Astrocyte (in vitro differentiated cells and primary cell): ENCODE measurements at regions not wholly inside any gene's neighbourhood (a gene's known extent, or its start where the extent isn't known, plus 50 kb on each side); places are given as distances from the start of the nearest gene placed in this dataset.

Experiments used
- DNase-seq: peaks from one replicate; pipeline ENCODE4 v3.0.0-alpha.2; 2010; ENCODE audit warnings: low read depth
- FAIRE-seq: peaks from 2 replicates; lab custom pipeline; 2011; peaks lifted over from hg19 to GRCh38; lab: Jason Lieb, UNC
- H2AFZ ChIP-seq: 2 replicates; pipeline ENCODE4 v1.6.0; 2012; ENCODE audit warnings: low read depth, low read length, inconsistent platforms
- H3K27ac ChIP-seq: 2 replicates; pipeline ENCODE4 v1.5.1; 2011; ENCODE audit warnings: low read depth, low read length, inconsistent platforms
- H3K27me3 ChIP-seq: 2 replicates; pipeline ENCODE4 v1.6.0; 2011; ENCODE audit warnings: low read length, inconsistent platforms; ENCODE audit not compliant: insufficient read depth
- H3K36me3 ChIP-seq: 2 replicates; pipeline ENCODE4 v1.5.1; 2011; ENCODE audit warnings: low read length, inconsistent platforms; ENCODE audit not compliant: insufficient read depth
- H3K4me1 ChIP-seq: 2 replicates; pipeline ENCODE4 v1.5.1; 2011; ENCODE audit warnings: low read length, inconsistent platforms; ENCODE audit not compliant: insufficient read depth
- H3K4me2 ChIP-seq: 2 replicates; pipeline ENCODE4 v1.6.0; 2012; ENCODE audit warnings: low read length, inconsistent platforms
- H3K4me3 ChIP-seq: 2 replicates; pipeline ENCODE4 v1.5.1; 2011; ENCODE audit warnings: low read depth, mild to moderate bottlenecking, low read length, inconsistent platforms; ENCODE audit not compliant: insufficient read depth
- H3K79me2 ChIP-seq: 2 replicates; pipeline ENCODE4 v1.6.0; 2012; ENCODE audit warnings: mild to moderate bottlenecking, low read length, inconsistent platforms; ENCODE audit not compliant: insufficient read depth
- H3K9ac ChIP-seq: 2 replicates; pipeline ENCODE4 v1.6.0; 2012; ENCODE audit warnings: mild to moderate bottlenecking, low read length, inconsistent platforms
- H3K9me3 ChIP-seq: 2 replicates; pipeline ENCODE4 v1.5.1; 2012; ENCODE audit warnings: low read depth, mild to moderate bottlenecking, low read length, inconsistent platforms; ENCODE audit not compliant: insufficient read depth
- H4K20me1 ChIP-seq: 2 replicates; pipeline ENCODE4 v1.6.0; 2012; ENCODE audit warnings: low read length, inconsistent platforms; ENCODE audit not compliant: insufficient read depth
- H3K27ac Mint-ChIP-seq: one replicate; pipeline ENCODE4 v1.8.0; 2021; ENCODE audit warnings: mild to moderate bottlenecking, mixed read lengths; ENCODE audit not compliant: unreplicated experiment
- H3K27me3 Mint-ChIP-seq: one replicate; pipeline ENCODE4 v1.8.0; 2021; ENCODE audit warnings: low read depth, mixed read lengths; ENCODE audit not compliant: unreplicated experiment
- H3K36me3 Mint-ChIP-seq: one replicate; pipeline ENCODE4 v1.8.0; 2021; ENCODE audit warnings: low read depth, mixed read lengths; ENCODE audit not compliant: unreplicated experiment
- H3K4me1 Mint-ChIP-seq: one replicate; pipeline ENCODE4 v1.8.0; 2021; ENCODE audit warnings: low read depth, mixed read lengths; ENCODE audit not compliant: unreplicated experiment
- H3K4me3 Mint-ChIP-seq: one replicate; pipeline ENCODE4 v1.8.0; 2021; ENCODE audit warnings: mild to moderate bottlenecking, moderate library complexity, mixed read lengths; ENCODE audit not compliant: unreplicated experiment
- H3K9me3 Mint-ChIP-seq: one replicate; pipeline ENCODE4 v1.8.0; 2021; ENCODE audit warnings: mild to moderate bottlenecking, mixed read lengths; ENCODE audit not compliant: unreplicated experiment
- EZH2 ChIP-seq: IDR thresholded peaks from 2 replicates; pipeline ENCODE4 v1.6.1; 2012; ENCODE audit warnings: mild to moderate bottlenecking, low read length, inconsistent platforms; ENCODE audit not compliant: insufficient read depth
- TF ChIP-seq, protein P1 (sequence below): IDR thresholded peaks from 2 replicates; pipeline ENCODE4 v1.5.1; 2011; ENCODE audit warnings: low read depth, mild to moderate bottlenecking, inconsistent platforms, low read length, moderate library complexity; ENCODE audit not compliant: insufficient read depth

DNA sequence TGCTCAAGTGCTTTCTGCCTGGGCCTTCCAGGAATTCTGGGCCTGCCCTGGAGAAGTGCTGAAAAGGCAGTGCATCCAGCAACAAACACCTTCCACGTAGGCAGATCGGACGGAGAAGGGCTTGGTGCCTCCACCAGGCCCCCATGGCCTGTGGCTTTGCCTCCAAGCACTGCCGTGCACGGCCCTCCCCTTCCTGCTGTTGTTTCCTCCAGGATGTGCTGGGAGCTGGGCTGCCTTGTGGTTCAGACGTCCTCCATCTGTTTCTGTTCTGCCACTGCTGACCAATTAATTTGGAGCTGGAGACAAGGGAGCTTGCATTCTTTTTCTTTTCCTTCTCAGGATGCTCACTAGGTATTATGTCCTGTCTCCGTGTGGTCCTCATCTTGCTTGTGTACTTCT is 197.0 kb downstream of the HRH4 start:
- H3K36me3 ChIP-seq, result no peaks in the 10 kb centered on the region
- H2AFZ ChIP-seq, result no peak overlapping the region
- FAIRE-seq, result no peak
- no peak overlapping the region for H3K4me2 ChIP-seq
- H3K4me3 ChIP-seq, result no peak overlapping the region
- no peak overlapping the region for H3K9ac ChIP-seq
- no peaks in the 10 kb centered on the region for H3K4me1 ChIP-seq
- H3K27ac ChIP-seq, result no peak overlapping the region
- H3K9me3 Mint-ChIP-seq, result peaks cover 3% of the 10 kb centered on the region
- no peak overlapping the region for H3K27ac Mint-ChIP-seq
- H4K20me1 ChIP-seq, result no peaks in the 10 kb centered on the region
- no peaks in the 10 kb centered on the region for H3K4me1 Mint-ChIP-seq
- H3K36me3 Mint-ChIP-seq, result no peaks in the 10 kb centered on the region
- H3K4me3 Mint-ChIP-seq, result no peak overlapping the region
- no peaks in the 10 kb centered on the region for H3K27me3 Mint-ChIP-seq
- no peaks in the 10 kb centered on the region for H3K79me2 ChIP-seq
- no peak for DNase-seq
- no peaks in the 10 kb centered on the region for H3K9me3 ChIP-seq
- no peak for TF ChIP-seq EZH2
- TF ChIP-seq, protein P1, sequence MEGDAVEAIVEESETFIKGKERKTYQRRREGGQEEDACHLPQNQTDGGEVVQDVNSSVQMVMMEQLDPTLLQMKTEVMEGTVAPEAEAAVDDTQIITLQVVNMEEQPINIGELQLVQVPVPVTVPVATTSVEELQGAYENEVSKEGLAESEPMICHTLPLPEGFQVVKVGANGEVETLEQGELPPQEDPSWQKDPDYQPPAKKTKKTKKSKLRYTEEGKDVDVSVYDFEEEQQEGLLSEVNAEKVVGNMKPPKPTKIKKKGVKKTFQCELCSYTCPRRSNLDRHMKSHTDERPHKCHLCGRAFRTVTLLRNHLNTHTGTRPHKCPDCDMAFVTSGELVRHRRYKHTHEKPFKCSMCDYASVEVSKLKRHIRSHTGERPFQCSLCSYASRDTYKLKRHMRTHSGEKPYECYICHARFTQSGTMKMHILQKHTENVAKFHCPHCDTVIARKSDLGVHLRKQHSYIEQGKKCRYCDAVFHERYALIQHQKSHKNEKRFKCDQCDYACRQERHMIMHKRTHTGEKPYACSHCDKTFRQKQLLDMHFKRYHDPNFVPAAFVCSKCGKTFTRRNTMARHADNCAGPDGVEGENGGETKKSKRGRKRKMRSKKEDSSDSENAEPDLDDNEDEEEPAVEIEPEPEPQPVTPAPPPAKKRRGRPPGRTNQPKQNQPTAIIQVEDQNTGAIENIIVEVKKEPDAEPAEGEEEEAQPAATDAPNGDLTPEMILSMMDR, result no peak
- no peaks in the 10 kb centered on the region for H3K27me3 ChIP-seq

DNA sequence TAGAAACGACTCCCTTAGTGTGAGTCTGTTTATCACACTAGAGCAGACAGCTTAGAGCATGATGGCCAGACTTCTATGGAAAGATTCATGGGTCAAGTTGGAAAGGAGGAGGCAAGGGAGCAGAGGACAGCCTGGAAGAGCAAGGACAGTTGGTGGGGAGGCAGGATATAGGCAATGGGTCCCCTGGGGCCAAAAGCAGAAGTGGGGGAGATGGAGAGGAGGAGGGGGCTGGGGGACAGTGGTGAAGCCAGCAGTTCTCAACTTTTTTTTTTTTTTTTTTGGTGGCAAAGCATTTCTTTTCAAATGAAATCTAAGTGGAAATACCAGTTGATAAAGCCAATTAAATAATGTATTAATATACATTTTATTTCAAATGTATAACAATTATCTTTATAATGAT is 197.9 kb downstream of the HRH4 start:
- no peak overlapping the region for H3K4me3 Mint-ChIP-seq
- H3K79me2 ChIP-seq, result no peaks in the 10 kb centered on the region
- no peaks in the 10 kb centered on the region for H3K4me1 Mint-ChIP-seq

More for the DNA sequence above, 197.9 kb downstream of the HRH4 start:
- Mint-ChIP-seq H3K27me3 (peaks cover 4% of the 10 kb centered on the region), H3K27ac (no peak overlapping the region), H3K36me3 (no peaks in the 10 kb centered on the region), H3K9me3 (peaks cover 3% of the 10 kb centered on the region)
- Histone ChIP-seq H3K9ac (no peak overlapping the region), H3K9me3 (no peaks in the 10 kb centered on the region), H3K27me3 (no peaks in the 10 kb centered on the region), H3K4me2 (no peak overlapping the region), H3K4me1 (no peaks in the 10 kb centered on the region), H2AFZ (no peak overlapping the region), H4K20me1 (no peaks in the 10 kb centered on the region), H3K4me3 (no peak overlapping the region), H3K36me3 (no peaks in the 10 kb centered on the region), H3K27ac (no peak overlapping the region)
- no peak for DNase-seq
- TF ChIP-seq EZH2, result no peak
- TF ChIP-seq, protein P1, result no peak
- no peak for FAIRE-seq
